GM04503 (cell line): ENCODE measurements at regions not wholly inside any gene's neighbourhood (a gene's known extent, or its start where the extent isn't known, plus 50 kb on each side); places are given as distances from the start of the nearest gene placed in this dataset.
"Not testable (repeated sequence)": the region's sequence is repeated elsewhere in the genome, so short reads cannot be mapped to it uniquely, and the experiment has no call there.

Experiments
- DNase-seq: peaks from one replicate; pipeline ENCODE4 v3.0.0-alpha.2; 2012; ENCODE audit warnings: low read depth

DNA sequence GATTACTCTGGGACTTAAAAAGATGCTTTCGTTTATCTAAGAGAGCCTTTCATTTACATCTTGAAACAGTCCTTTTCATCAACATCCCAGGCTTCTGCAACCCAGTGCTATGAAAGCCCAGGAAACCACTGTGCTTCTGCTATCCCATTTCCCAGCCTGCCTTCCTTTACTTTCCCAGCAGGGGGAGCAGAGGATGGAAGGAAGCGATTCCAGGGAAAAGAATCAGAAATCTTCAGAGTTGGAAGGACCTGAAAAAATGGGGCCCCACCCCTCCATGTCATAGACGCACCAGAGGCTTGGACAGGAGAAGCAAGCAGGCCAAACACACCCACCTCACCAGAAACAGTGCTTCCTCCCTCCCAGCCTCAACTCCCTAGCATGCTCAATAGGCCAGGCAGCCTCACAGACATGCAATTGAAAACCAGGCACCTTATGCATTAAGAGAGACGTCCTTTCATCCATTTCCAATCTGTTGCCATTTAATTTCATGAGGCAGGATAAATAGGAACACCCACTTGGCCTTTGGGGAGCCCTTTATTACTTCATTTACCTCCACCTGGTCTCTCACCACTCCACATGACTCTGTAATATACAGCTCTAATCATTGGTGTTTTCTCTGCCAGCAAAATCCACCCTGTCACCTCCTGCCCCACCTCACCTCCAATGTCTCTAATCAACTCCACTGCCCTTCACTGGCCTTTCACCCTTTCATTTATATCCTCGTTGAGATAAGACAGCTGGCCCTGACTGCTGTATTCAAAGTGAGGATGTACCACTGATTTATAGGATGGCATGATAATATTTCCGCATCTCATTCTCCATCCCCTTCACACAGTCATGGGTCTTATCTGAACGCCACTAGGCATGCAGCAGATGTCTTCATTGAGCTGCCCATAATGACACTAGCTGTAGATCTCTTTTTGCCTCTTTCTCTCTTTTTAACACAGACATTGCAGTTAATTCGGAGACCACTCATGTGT lies 583.9 kb downstream of the NTRK3 start:
- DNase-seq = peak; percentile 4

- DNase-seq = no peak
These were observed 585.2 kb downstream of the NTRK3 start for GRCh38 chr15:87671289-87671688.

DNA sequence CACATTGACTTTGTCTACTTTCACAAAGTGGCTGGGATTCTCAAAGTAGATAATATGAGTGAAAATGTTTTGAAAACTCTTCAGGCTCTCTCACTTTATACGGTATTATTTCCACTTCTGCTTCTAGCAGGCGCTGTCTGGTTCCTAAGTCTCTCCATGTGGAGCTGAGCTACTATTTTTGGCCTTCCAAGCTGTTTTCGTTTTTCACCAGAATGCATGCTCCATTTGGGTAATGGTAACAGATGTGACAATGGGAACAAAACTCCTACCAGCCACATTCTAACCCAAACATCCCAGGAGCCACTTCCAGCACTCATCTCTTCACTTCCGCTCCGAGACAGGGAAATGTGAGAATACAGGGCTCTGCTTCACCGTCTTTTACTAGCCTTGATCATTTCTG lies 586.7 kb downstream of the NTRK3 start:
- DNase-seq = no peak

- not testable (repeated sequence) for DNase-seq
These were observed 587.6 kb downstream of the NTRK3 start for GRCh38 chr15:87668768-87669564.

- no peak for DNase-seq
These were observed 588.9 kb downstream of the NTRK3 start for GRCh38 chr15:87667643-87668042.

DNA sequence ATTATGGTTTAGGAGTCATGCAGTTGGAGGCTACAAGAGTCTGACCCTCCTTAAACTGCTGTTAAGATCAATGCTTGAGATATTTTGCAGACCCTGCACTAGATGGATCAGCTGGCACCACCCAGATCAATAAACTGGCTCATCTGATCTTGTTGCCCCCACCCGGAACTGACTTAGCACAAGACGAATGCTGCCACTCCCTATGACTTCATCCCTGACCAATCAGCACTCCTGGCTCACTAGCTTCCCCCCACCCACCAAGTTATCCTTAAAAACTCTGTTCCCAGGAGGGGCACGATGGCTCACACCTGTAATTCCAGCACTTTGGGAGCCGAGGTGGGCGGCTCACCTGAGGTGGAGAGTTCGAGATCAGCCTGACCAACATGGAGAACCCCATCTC lies 594.0 kb downstream of the NTRK3 start:
- no peak for DNase-seq

DNA sequence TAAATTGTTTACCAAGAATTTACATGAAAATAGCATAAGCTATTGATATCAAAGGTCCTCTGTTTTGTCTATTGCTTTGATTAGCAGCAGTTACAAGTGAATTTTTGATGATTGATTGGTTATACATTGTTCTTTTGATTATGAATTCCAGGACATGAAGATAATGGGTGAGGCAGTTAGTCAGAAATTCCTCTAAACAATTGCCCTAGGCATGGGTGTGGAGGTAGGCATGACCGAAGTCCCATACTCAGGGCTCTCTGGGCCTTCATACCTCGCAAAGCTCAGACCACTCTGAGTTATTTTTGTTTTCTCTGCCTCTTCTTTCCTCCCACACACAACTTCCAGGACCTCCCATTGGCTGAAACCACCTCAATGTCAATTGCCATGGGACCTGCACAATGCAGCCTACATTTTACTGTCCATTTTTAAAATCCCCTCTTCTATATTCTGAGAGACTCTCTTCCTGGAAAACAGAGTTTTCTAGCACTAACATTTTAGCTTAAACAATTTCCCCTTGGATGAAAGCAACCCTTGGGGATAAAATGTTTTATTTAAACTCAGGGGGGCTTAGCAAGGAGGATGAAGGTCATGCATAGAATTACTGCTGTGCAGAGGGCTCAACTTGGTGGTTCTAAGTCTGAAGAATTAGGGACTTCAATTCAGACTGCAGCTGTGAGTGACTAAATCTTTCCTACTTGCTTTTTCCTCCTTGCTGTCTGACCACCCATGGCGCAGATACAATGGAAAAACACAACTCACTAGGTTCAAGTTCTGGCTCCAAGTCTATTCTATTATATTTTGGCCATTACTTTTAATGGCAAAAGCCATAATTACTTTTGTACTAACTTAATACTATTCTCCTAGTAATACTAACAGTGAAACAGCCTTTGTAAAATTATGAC lies 594.8 kb downstream of the NTRK3 start:
- DNase-seq = no peak

DNA sequence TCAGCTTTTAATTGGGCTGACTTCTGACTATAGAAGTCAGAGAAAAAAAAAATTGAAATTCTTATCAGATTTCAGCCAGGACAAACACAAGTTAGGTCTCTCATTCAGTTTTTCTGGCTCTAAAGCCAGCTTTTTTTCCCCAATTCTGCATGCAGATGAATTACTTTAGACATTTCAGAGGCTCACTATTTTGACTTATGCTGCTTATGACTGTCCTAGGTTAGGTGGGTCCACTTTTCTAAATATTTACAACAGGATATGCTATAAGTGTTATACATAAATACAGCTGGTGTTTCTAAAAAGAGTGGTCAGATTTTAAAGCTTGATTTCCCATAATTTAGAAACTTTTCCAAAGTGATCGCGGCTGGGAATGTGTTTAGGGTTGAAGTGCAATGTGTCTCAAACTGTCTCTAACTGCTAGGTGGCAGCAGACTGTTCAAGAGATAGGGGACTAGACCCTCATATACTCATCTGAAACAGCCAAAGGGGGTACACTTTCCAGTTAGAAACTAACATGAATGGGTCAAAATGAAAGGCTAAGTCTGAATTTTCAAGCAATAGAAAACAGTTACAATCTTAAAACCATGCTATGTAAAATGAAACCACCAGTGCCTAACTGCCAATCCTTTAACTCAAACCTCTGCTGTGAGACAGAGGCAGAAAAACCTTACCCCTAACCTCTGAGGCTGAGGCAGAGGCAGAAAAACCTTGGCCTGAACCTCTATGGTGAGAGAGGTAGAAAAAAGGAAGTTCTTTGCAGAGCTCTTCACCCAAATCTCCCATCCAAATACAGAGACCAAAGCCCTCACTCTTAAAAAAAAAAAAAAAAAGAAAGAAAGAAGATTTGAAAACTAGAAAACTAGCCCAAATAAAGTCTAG lies 596.0 kb downstream of the NTRK3 start:
- DNase-seq = no peak

DNA sequence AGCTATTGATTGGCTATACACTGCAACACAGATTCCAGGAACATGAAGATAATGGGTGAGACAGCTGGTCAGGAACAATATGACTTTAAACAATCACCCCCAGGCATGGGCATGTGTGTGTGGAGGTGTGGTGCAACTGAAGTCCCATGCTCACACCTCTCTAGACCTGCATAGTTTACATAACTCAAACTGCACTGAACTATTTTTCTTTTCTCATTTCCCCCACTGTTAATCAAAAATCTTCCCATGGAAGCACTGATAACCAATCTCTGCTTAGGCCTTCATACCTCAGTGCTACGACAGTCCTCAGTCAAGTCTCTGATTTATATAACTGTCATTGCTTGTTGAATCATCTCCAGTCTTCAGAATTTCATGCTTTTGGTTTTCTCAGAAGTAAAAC lies 600.2 kb downstream of the NTRK3 start:
- DNase-seq = no peak

DNA sequence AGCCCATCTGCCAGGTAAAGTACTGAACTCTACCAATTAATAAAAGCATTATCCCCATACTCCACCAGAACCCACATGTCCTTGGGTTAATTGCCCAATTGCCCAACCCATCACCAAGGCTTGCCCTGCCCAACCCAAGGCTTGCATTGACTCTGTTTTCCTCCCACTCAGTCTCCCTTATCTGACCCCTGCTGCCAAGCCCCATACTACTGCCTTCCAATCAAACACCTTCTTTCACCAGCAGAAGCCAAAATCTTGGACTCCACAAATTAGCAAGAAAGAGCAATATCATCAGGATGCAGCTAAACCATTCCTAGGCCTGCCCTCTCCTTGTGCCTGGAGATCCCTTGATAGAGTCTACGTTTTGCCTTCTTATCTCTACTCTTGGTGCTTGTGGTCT lies 602.9 kb downstream of the NTRK3 start:
- no peak for DNase-seq

DNA sequence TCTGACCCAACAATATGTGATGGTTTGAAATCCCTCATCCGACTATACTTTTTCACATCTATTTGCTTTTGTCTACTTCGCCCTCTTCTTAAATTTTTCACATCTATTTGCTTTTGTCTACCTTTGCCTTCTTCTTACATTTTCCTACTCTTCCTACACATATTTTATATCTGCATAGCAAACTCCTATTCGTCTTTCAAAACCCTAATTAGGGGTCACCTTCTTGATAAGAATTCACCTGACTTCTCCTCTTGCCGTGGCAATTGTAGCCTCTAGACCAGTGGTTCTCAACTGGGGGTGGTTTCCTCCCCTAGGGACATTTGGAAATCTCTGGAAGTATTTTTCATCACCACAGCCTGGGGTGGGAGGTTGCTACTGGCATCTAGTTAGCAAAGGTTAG lies 607.4 kb downstream of the NTRK3 start:
- no peak for DNase-seq

DNA sequence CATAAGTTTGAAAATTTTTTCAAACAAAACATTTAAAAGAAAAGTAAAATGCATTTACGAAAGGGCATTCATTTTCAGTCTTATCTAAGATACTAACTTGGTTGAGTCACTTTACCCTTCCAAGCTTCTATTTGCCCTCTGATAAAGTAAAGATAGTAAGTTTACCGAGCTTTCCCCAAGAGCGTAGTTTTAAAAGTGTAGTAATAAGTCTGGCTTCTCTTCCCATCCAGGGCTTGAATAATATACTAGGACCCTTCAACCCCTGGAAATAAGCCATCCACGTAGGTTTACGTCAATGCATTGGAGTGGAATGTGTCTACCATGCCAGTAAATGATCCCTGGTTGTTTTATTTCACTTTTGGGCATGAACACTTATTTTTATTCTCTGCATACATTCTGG lies 608.3 kb downstream of the NTRK3 start:
- no peak for DNase-seq

DNA sequence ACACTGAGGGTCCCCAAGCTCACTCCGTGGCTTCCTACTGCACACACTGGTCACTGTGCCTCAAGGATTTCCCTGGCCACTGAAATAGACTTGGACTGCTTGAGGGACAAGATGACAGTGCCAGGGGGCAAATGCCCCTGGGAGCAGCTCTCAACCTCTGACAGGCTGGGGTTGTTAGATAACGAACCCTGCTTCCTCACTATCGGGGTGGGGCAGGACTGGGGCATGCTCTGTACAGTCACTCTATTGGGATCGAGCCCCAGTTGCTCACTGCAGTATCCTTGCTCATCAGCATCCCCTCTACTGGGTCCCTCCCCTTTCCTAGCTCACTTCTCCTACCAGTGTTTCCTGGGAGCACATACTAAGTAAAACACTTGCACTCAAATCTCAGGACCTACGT lies 610.8 kb downstream of the NTRK3 start:
- DNase-seq = no peak

DNA sequence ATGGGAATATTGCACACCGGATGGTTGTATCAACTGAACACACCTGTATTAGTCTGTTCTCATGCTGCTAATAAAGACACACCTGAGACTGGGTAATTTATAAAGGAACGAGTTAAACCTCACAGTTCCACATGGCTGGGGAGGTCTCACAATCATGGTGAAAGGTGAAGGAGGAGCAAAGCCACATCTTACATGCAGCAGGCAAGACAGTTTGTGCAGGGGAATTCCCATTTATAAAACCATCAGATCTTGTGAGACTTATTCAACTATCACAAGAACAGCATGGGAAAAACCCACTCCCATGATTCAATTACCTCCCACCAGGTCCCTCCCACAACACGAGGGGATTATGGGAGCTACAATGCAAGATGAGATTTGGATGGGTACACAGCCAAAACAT lies 613.5 kb downstream of the NTRK3 start:
- DNase-seq = not testable (repeated sequence)

DNA sequence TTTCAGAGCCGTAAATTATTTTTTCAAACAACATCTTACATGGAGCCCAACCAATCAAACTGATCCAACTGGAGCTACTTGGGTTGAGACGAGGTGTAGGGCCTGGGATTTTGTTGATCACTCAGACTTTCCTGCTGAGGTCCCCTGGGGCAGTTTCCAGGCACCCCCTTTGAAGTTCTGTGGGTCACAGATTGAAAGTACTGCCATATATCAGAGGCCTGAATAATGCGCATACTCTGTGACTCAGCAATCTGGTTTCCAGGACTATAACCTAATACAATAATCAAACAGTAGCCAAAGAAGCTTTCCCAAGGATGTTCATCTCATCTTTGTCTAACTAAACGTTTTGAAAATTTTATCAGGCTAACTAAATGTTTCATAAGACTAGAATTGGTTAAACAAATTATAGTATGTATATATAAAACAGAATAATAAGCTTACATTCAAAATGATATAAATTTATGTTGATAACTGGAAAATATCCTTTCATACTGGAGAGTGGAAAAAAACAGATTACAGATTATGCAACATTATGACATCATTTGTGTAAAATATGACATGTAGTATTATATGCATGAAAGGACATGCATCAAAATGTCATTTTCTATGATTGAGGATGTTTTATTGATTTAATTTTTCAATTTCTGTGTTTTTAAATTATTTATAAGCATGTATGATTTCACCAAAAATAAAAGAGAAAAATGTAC lies 617.1 kb downstream of the NTRK3 start:
- DNase-seq = no peak

DNA sequence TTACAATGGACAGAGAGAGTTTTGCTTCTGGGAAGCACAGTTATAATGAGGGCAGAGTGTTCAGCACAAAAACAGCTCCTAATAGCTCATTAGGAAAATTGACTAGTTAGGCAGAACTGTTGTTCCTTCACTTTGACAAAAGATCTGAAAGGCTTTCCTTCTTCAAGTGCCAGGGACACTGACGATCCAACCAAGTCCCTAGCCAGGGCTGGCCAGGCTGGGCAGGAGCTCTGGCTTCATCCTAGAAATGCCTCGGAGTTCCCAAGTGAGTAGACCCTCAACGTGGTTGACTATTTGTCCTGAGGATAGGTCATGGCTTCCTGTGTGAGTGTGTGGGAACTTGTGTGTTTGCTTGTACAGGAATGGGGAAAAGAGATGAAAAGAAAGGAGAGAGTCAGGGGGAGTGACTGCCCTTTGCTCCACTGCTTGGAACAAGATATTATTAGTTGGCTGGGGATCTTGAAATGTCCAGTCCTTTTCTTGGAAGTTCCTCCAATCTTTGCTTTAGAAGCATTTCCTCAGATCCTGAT lies 617.9 kb downstream of the NTRK3 start:
- DNase-seq = no peak

GRCh38 chr15:87634361-87634760 lies 622.2 kb downstream of the NTRK3 start:
- no peak for DNase-seq

- no peak for DNase-seq
These were observed 623.0 kb downstream of the NTRK3 start for GRCh38 chr15:87633525-87633924.

DNA sequence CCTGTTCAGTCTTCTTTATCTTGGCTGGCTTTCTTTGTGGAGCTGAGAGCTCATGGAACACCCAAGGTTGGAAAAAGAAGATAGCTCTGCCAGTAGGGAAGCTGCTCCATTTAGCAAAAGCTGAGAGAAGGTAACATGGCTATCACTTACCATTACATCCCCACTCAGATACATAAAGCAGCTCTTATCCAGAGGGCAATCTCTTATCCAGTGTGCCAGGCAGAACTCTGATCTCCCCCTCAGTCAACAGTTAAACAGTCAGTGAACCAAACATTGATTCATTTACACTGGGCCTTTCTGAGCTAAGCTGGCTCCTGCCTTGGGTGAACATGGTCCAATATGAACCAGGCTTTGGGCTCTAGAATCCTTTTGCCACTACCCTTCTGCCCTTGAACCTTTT lies 624.2 kb downstream of the NTRK3 start:
- no peak for DNase-seq

- DNase-seq = no peak
These were observed 624.8 kb downstream of the NTRK3 start for GRCh38 chr15:87631775-87632174.
